HepG2 (cell line): ENCODE measurements at regions not wholly inside any gene's neighbourhood (a gene's known extent, or its start where the extent isn't known, plus 50 kb on each side); places are given as distances from the start of the nearest gene placed in this dataset.
A peak's percentile ranks its signal among the peaks of the same experiment; 100 is the strongest.

Source experiments
- ARNT2 ChIP-seq: sonication (generic); formaldehyde crosslinking; IDR thresholded peaks from 2 replicates; pipeline ENCODE4 v1.8.0; 2022; ENCODE audit warnings: mild to moderate bottlenecking, low read depth, missing genetic modification reagents, moderate library complexity
- ATAD3A ChIP-seq: sonication (generic); formaldehyde crosslinking; IDR thresholded peaks from 2 replicates; pipeline ENCODE4 v1.4.0; 2020; ENCODE audit warnings: missing genetic modification reagents
- CREM ChIP-seq, 2 experiments: sonication (generic) in 1 of 2; formaldehyde crosslinking in 1 of 2; IDR thresholded peaks; 2 replicates each; pipeline versions ENCODE4 v1.4.0 to v1.6.1; 2016 to 2020; ENCODE audit warnings: antibody characterized with exemption in 1 of 2, mild to moderate bottlenecking in 1 of 2, missing genetic modification reagents in 1 of 2
- EED ChIP-seq: sonication (generic); formaldehyde crosslinking; IDR thresholded peaks from 2 replicates; pipeline ENCODE4 v1.5.0; 2020; ENCODE audit warnings: mild to moderate bottlenecking, missing genetic modification reagents
- ETV5 ChIP-seq: IDR thresholded peaks from 2 replicates; pipeline ENCODE4 v1.6.1; 2018; ENCODE audit warnings: missing biosample characterization, missing genetic modification reagents, inconsistent platforms, borderline replicate concordance
- FOXA3 ChIP-seq: IDR thresholded peaks from 2 replicates; pipeline ENCODE4 v1.6.1; 2016; ENCODE audit warnings: missing genetic modification reagents, missing compliant biosample characterization
- HMGXB4 ChIP-seq, 2 experiments: sonication (generic) in 1 of 2; formaldehyde crosslinking in 1 of 2; IDR thresholded peaks; 2 replicates each; pipeline versions ENCODE4 v1.4.0 to v1.6.1; 2018 to 2020; ENCODE audit warnings: missing genetic modification reagents in 2 of 2, borderline replicate concordance in 1 of 2, low read depth in 1 of 2, mild to moderate bottlenecking in 1 of 2, missing biosample characterization in 1 of 2
- NFKBIZ ChIP-seq: IDR thresholded peaks from 2 replicates; pipeline ENCODE4 v1.6.1; 2018; ENCODE audit warnings: missing genetic modification reagents, missing compliant biosample characterization
- NKX3-1 ChIP-seq: sonication (generic); formaldehyde crosslinking; IDR thresholded peaks from 2 replicates; pipeline ENCODE4 v1.5.0; 2020; ENCODE audit warnings: missing genetic modification reagents
- PHF5A ChIP-seq: IDR thresholded peaks from one replicate; pipeline ENCODE4 v1.6.1; 2018; ENCODE audit warnings: low read depth, missing genetic modification reagents; ENCODE audit not compliant: unreplicated experiment
- PTBP1 ChIP-seq: fragments of 200-400 bp; formaldehyde crosslinking; IDR thresholded peaks from 2 replicates; pipeline ENCODE4 v1.6.1; 2018; ENCODE audit warnings: low read length, low read depth; ENCODE audit not compliant: poor library complexity, severe bottlenecking
- RFXANK ChIP-seq: IDR thresholded peaks from 2 replicates; pipeline ENCODE4 v1.6.1; 2016
- TBX3 ChIP-seq: fragments of 450-650 bp; IDR thresholded peaks from 2 replicates; pipeline ENCODE4 v1.6.1; 2017; ENCODE audit warnings: antibody characterized with exemption, mild to moderate bottlenecking, inconsistent platforms, borderline replicate concordance
- THAP11 ChIP-seq: IDR thresholded peaks from 2 replicates; pipeline ENCODE4 v1.6.1; 2016; ENCODE audit warnings: missing biosample characterization, missing genetic modification reagents
- ZBTB26 ChIP-seq: IDR thresholded peaks from 2 replicates; pipeline ENCODE4 v1.6.1; 2016; ENCODE audit warnings: missing compliant biosample characterization, missing genetic modification reagents, borderline replicate concordance
- ZNF598 ChIP-seq: sonication (generic); formaldehyde crosslinking; IDR thresholded peaks from 2 replicates; pipeline ENCODE4 v1.5.1; 2020; ENCODE audit warnings: mild to moderate bottlenecking, missing genetic modification reagents, borderline replicate concordance
- ZNF713 ChIP-seq: sonication (generic); formaldehyde crosslinking; IDR thresholded peaks from 2 replicates; pipeline ENCODE4 v1.4.0; 2020; ENCODE audit warnings: mild to moderate bottlenecking, missing genetic modification reagents
- ZNF816 ChIP-seq: sonication (generic); formaldehyde crosslinking; IDR thresholded peaks from 2 replicates; pipeline ENCODE4 v1.8.0; 2022; ENCODE audit warnings: missing genetic modification reagents, mild to moderate bottlenecking, borderline replicate concordance
- TF ChIP-seq, protein P1 (sequence below): sonication (generic); formaldehyde crosslinking; IDR thresholded peaks from 2 replicates; pipeline ENCODE4 v1.4.0; 2020; ENCODE audit warnings: missing genetic modification reagents
- TF ChIP-seq, protein P2 (sequence below): sonication (generic); formaldehyde crosslinking; IDR thresholded peaks from 2 replicates; pipeline ENCODE4 v1.5.0; 2020; ENCODE audit warnings: mild to moderate bottlenecking, missing genetic modification reagents

DNA sequence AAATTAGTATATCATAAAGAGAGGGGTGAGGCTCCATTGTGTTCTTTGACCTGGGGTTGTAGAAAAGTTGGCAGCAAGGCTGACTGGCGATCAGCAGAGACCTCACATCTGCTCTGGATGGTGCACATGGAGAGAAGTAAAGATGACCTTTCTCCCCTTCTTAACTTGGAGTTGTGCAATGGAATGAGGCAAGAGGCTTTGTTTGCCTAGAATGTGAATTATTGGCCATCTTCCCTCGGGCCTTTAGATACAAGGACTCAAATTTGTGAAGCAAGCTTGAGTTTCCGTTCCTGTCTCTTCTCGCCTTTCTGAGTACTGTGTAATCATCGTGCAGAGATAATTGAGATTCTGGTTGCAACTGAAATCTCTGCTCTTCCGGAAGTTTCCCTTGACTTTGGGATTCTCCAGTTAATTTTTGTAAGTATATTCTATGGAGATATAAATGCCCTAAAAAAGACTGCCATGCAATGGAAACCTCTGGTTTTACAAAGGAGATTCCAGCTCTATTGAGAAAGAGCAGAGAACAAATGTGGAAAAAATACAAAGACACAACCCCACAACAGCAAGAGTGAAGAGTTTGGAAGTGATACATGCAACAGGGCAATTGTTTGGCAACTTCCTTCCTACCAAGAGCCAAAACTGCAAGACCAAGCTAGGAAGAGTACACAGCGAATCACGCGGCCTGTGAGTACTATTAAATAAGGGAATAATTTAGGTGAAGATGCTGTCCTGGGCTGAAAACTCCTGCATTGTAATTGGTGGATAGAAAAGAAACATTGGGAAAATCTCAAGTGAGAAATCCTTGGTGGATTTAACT is 542.3 kb upstream of the NRP1 start (continued):
- TF ChIP-seq PTBP1 = no peak
- TF ChIP-seq, protein P1, sequence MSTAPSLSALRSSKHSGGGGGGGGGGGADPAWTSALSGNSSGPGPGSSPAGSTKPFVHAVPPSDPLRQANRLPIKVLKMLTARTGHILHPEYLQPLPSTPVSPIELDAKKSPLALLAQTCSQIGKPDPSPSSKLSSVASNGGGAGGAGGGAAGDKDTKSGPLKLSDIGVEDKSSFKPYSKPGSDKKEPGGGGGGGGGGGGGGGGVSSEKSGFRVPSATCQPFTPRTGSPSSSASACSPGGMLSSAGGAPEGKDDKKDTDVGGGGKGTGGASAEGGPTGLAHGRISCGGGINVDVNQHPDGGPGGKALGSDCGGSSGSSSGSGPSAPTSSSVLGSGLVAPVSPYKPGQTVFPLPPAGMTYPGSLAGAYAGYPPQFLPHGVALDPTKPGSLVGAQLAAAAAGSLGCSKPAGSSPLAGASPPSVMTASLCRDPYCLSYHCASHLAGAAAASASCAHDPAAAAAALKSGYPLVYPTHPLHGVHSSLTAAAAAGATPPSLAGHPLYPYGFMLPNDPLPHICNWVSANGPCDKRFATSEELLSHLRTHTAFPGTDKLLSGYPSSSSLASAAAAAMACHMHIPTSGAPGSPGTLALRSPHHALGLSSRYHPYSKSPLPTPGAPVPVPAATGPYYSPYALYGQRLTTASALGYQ = 0 out of 2 replicates have a peak, but pooled peaks have one; percentile 27
- TF ChIP-seq EED (CRISPR knock-in tag) = no peak
- TF ChIP-seq NKX3-1 (CRISPR knock-in tag) = no peak
- no peak for TF ChIP-seq ATAD3A (CRISPR knock-in tag)
- TF ChIP-seq ETV5 (CRISPR knock-in tag) = peak; percentile 30; the same call in 1 of the 2 replicates
- TF ChIP-seq, protein P2, sequence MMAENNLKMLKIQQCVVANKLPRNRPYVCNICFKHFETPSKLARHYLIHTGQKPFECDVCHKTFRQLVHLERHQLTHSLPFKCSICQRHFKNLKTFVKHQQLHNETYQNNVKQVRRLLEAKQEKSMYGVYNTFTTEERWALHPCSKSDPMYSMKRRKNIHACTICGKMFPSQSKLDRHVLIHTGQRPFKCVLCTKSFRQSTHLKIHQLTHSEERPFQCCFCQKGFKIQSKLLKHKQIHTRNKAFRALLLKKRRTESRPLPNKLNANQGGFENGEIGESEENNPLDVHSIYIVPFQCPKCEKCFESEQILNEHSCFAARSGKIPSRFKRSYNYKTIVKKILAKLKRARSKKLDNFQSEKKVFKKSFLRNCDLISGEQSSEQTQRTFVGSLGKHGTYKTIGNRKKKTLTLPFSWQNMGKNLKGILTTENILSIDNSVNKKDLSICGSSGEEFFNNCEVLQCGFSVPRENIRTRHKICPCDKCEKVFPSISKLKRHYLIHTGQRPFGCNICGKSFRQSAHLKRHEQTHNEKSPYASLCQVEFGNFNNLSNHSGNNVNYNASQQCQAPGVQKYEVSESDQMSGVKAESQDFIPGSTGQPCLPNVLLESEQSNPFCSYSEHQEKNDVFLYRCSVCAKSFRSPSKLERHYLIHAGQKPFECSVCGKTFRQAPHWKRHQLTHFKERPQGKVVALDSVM (CRISPR knock-in tag) = no peak
- no peak for TF ChIP-seq ZNF713 (CRISPR knock-in tag)
- TF ChIP-seq ZBTB26 = no peak
- TF ChIP-seq TBX3 = no peak
- peak; percentile 63; the same call in 1 of the 2 replicates for TF ChIP-seq CREM (IDR thresholded peaks at IDR 0.05)
- TF ChIP-seq CREM (CRISPR knock-in tag; IDR thresholded peaks at IDR 0.05) = no peak
- TF ChIP-seq ZNF598 = no peak
- TF ChIP-seq FOXA3 (CRISPR knock-in tag) = peak; percentile 82
- TF ChIP-seq RFXANK (CRISPR knock-in tag) = no peak
- no peak for TF ChIP-seq ZNF816 (CRISPR knock-in tag)
- TF ChIP-seq THAP11 (CRISPR knock-in tag) = peak; percentile 77
- 0 out of 2 replicates have a peak, but pooled peaks have one; percentile 25 for TF ChIP-seq NFKBIZ (CRISPR knock-in tag)
- TF ChIP-seq ARNT2 (CRISPR knock-in tag) = no peak
- no peak for TF ChIP-seq PHF5A (CRISPR knock-in tag)
- TF ChIP-seq HMGXB4 (CRISPR knock-in tag; IDR thresholded peaks at IDR 0.05; ENCODE audit: borderline replicate concordance in 1 of 2, low read depth in 1 of 2) = no peak
